CD4-positive, alpha-beta T cell (primary cell): ENCODE measurements at regions not wholly inside any gene's neighbourhood (a gene's known extent, or its start where the extent isn't known, plus 50 kb on each side); places are given as distances from the start of the nearest gene placed in this dataset.
A peak's percentile ranks its signal among the peaks of the same experiment; 100 is the strongest.

Source experiments
- ATAC-seq: fragments of 200-7000 bp; cut with Tn5 transposase; one replicate; pipeline ENCODE4 v1.10.0; 2022; ENCODE audit warnings: mild to moderate bottlenecking; ENCODE audit not compliant: poor library complexity
- CTCF ChIA-PET: fragments of 350-600 bp; sonication (Branson Sonifier 250); formaldehyde crosslinking; loops from one replicate; lab custom pipeline; 2021; ENCODE audit warnings: antibody characterized with exemption, inconsistent platforms; lab: Charles Lee
- POLR2A ChIA-PET: fragments of 350-600 bp; sonication (Branson Sonifier 250); formaldehyde crosslinking; loops from one replicate; lab custom pipeline; 2021; ENCODE audit warnings: antibody characterized with exemption, inconsistent platforms; lab: Charles Lee
- DNase-seq, 14 experiments: peaks; one replicate each; pipeline ENCODE4 v3.0.0-alpha.2; 2013 to 2020; ENCODE audit warnings: mixed read lengths in 2 of 14
- H3K27ac ChIP-seq, 2 donors: one replicate each; pipeline versions ENCODE4 v1.5.1 to v1.7.0; 2013; ENCODE audit warnings: low read length in 2 of 2, low read depth in 1 of 2, mild to moderate bottlenecking in 1 of 2
- H3K27me3 ChIP-seq, 2 experiments: 1 replicate in 1 of 2; 2 replicates in 1 of 2; pipeline versions ENCODE4 v1.6.1 to v1.7.0; 2013; ENCODE audit warnings: low read length in 2 of 2, control low read depth in 1 of 2, mild to moderate bottlenecking in 1 of 2, moderate library complexity in 1 of 2; ENCODE audit not compliant: insufficient read depth in 2 of 2, control insufficient read depth in 1 of 2
- H3K36me3 ChIP-seq: one replicate; pipeline ENCODE4 v1.6.1; 2013; ENCODE audit warnings: low read length, control low read depth; ENCODE audit not compliant: insufficient read depth
- H3K4me1 ChIP-seq: one replicate; pipeline ENCODE4 v1.6.1; 2013; ENCODE audit warnings: low read length, control low read depth; ENCODE audit not compliant: insufficient read depth
- H3K4me3 ChIP-seq: one replicate; pipeline ENCODE4 v1.5.1; 2013; ENCODE audit warnings: mild to moderate bottlenecking, low read length, moderate library complexity
- H3K9me3 ChIP-seq, 2 experiments: 1 replicate in 1 of 2; 2 replicates in 1 of 2; pipeline versions ENCODE4 v1.6.1 to v1.7.0; 2013; ENCODE audit warnings: low read length in 2 of 2, mild to moderate bottlenecking in 2 of 2, control low read depth in 1 of 2, moderate library complexity in 1 of 2; ENCODE audit not compliant: control insufficient read depth in 1 of 2, insufficient read depth in 1 of 2
- H3K27ac Mint-ChIP-seq: one replicate; pipeline ENCODE4 v1.8.0; 2020; ENCODE audit warnings: mixed read lengths
- H3K27me3 Mint-ChIP-seq: one replicate; pipeline ENCODE4 v1.8.0; 2021; ENCODE audit warnings: mixed read lengths
- H3K36me3 Mint-ChIP-seq: one replicate; pipeline ENCODE4 v1.8.0; 2021; ENCODE audit warnings: low read depth, mixed read lengths
- H3K4me1 Mint-ChIP-seq: one replicate; pipeline ENCODE4 v1.8.0; 2021; ENCODE audit warnings: low read depth, mixed read lengths
- H3K4me3 Mint-ChIP-seq: one replicate; pipeline ENCODE4 v1.8.0; 2020; ENCODE audit warnings: mild to moderate bottlenecking, mixed read lengths
- H3K9me3 Mint-ChIP-seq: one replicate; pipeline ENCODE4 v1.8.0; 2020; ENCODE audit warnings: mixed read lengths
- intact Hi-C, 2 experiments: fragments of 100-400 bp; cut with DNase I in 1 of 2; cut with micrococcal nuclease in 1 of 2; formaldehyde crosslinking; loops; one replicate each; pipeline versions ENCODE4 v1.15.1 to v1.9.0; 2023 to 2025; cut with DNase I, micrococcal nuclease
- TF ChIP-seq, protein P1 (sequence below): fragments of 200-600 bp; IDR thresholded peaks from one replicate; pipeline ENCODE4 v1.8.0; 2022; ENCODE audit warnings: antibody characterized with exemption, mild to moderate bottlenecking

DNA sequence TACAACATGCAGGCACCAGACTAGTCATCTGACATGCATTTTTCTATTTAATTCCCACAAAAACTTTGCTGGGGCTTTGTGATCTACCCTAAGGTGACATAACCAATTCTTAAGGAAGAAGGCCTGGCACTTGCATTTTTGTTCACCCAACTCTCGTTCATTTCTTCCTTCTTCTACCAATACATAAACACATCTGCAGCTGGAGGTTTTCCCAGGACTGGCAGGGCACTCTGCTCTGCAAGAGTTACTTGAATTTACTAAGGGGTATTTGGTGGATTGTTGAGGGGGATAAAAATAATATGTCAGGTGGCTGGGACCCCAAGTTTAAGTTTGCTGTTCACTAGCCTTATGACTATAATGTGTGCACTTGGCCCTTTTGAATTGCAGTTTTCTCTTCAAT, 111.4 kb upstream of the TRIB2 start:
- TF ChIP-seq, protein P1, sequence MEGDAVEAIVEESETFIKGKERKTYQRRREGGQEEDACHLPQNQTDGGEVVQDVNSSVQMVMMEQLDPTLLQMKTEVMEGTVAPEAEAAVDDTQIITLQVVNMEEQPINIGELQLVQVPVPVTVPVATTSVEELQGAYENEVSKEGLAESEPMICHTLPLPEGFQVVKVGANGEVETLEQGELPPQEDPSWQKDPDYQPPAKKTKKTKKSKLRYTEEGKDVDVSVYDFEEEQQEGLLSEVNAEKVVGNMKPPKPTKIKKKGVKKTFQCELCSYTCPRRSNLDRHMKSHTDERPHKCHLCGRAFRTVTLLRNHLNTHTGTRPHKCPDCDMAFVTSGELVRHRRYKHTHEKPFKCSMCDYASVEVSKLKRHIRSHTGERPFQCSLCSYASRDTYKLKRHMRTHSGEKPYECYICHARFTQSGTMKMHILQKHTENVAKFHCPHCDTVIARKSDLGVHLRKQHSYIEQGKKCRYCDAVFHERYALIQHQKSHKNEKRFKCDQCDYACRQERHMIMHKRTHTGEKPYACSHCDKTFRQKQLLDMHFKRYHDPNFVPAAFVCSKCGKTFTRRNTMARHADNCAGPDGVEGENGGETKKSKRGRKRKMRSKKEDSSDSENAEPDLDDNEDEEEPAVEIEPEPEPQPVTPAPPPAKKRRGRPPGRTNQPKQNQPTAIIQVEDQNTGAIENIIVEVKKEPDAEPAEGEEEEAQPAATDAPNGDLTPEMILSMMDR, result no peak
- no peaks in the 10 kb centered on the region for H3K9me3 Mint-ChIP-seq
- peaks cover 6% of the 10 kb centered on the region for H3K4me1 ChIP-seq
- H3K9me3 ChIP-seq, result peaks cover 0 to 6% of the 10 kb centered on the region in 2 experiments
- H3K27me3 ChIP-seq, result no peaks in the 10 kb centered on the region
- peaks cover 24% of the 10 kb centered on the region for H3K4me1 Mint-ChIP-seq
- no peak overlapping the region for H3K4me3 Mint-ChIP-seq
- H3K36me3 ChIP-seq, result no peaks in the 10 kb centered on the region
- POLR2A ChIA-PET, result interaction anchor here (0.5 kb wide), 1 partner anchor 48 kb away, joined by 3 read pairs; no protein-coding TSS in a partner anchor
- no peaks in the 10 kb centered on the region for H3K27me3 Mint-ChIP-seq
- no peak overlapping the region for H3K4me3 ChIP-seq
- CTCF ChIA-PET, result interaction anchor here (0.8 kb wide), 1 partner anchor 153 kb away, joined by 3 read pairs; no protein-coding TSS in a partner anchor
- intact Hi-C loops, result loop anchor here in 1 of 2 experiments (5.0 kb wide), 1 partner anchor 188 kb away; no protein-coding TSS in a partner anchor
- no peak for ATAC-seq
- no peak for DNase-seq
- no peak overlapping the region for H3K27ac ChIP-seq
- no peaks in the 10 kb centered on the region for H3K36me3 Mint-ChIP-seq
- H3K27ac Mint-ChIP-seq, result no peak overlapping the region

- H3K36me3 ChIP-seq, result no peaks in the 10 kb centered on the region
- ChIA-PET CTCF (interaction anchor here (0.6 kb wide), 1 partner anchor 129 kb away, joined by 3 read pairs; no protein-coding TSS in a partner anchor), POLR2A (interaction anchor here (0.5 kb wide), 1 partner anchor 742 kb away, joined by 4 read pairs; no protein-coding TSS in a partner anchor)
- Mint-ChIP-seq H3K27me3 (no peaks in the 10 kb centered on the region), H3K4me3 (no peak overlapping the region), H3K27ac (no peak overlapping the region), H3K4me1 (peaks cover 24% of the 10 kb centered on the region), H3K9me3 (no peaks in the 10 kb centered on the region), H3K36me3 (no peaks in the 10 kb centered on the region)
- H3K27me3 ChIP-seq, result no peaks in the 10 kb centered on the region
- DNase-seq, result no peak
- H3K4me1 ChIP-seq, result peaks cover 6% of the 10 kb centered on the region
- H3K27ac ChIP-seq, result no peak overlapping the region
- no peak for ATAC-seq
- peaks cover 0 to 6% of the 10 kb centered on the region in 2 experiments for H3K9me3 ChIP-seq
- H3K4me3 ChIP-seq, result no peak overlapping the region
- intact Hi-C loops, result loop anchor here in 1 of 2 experiments (5.0 kb wide), 1 partner anchor 189 kb away; no protein-coding TSS in a partner anchor
- TF ChIP-seq, protein P1, result peak; percentile 20
These were observed 110.8 kb upstream of the TRIB2 start for GRCh38 chr2:12605936-12606335.

- peaks cover 0 to 6% of the 10 kb centered on the region in 2 experiments for H3K9me3 ChIP-seq
- ChIA-PET POLR2A (interaction anchor here (0.5 kb wide), 1 partner anchor 743 kb away, joined by 4 read pairs; no protein-coding TSS in a partner anchor), CTCF (no interaction called here)
- H3K27me3 ChIP-seq, result no peaks in the 10 kb centered on the region
- Mint-ChIP-seq H3K4me3 (no peak overlapping the region), H3K27ac (no peak overlapping the region), H3K27me3 (no peaks in the 10 kb centered on the region), H3K9me3 (no peaks in the 10 kb centered on the region), H3K36me3 (no peaks in the 10 kb centered on the region), H3K4me1 (peaks cover 24% of the 10 kb centered on the region)
- ATAC-seq, result no peak
- H3K4me3 ChIP-seq, result no peak overlapping the region
- TF ChIP-seq, protein P1, result no peak
- peaks cover 6% of the 10 kb centered on the region for H3K4me1 ChIP-seq
- H3K27ac ChIP-seq, result no peak overlapping the region
- no peaks in the 10 kb centered on the region for H3K36me3 ChIP-seq
- peak in 4 of 14 experiments; percentile 27 to 44 (median 33) for DNase-seq
- intact Hi-C loops, result loop anchor here in 1 of 2 experiments (5.0 kb wide), 1 partner anchor 189 kb away; no protein-coding TSS in a partner anchor
These were observed 110.2 kb upstream of the TRIB2 start for GRCh38 chr2:12606472-12607000.
